ENCODE measurements at regions not wholly inside any gene's neighbourhood (a gene's known extent, or its start where the extent isn't known, plus 50 kb on each side); places are given as distances from the start of the nearest gene placed in this dataset.

DNA sequence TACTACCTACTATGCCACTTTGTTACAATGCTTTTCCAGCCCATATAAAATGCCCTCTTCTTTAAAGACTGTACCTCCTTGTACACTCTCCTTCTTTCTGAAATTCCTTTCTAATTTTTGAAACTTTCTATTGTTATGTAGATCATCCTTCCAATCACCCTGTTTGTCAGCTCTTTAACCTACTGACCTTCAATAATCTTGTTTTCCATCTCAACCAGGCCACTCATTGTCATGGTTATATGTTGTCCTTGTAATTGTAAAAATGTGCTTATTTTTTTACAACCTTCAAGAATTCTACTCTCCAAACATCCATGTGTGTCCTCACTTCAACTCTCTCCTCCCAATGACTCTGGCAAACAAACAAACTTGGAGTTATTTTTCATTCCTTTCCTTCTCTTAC, 1172.6 kb upstream of the CELF2 start:
- Histone ChIP-seq H3K9me3 (ENCODE audit: low read depth) (no peaks in the 10 kb centered on the region), H3K79me2 (ENCODE audit: insufficient read depth) (no peaks in the 10 kb centered on the region), H3K4me2 (ENCODE audit: unreplicated experiment) (no peak overlapping the region), H3K4me1 (ENCODE audit: insufficient read depth) (no peaks in the 10 kb centered on the region), H3K9me2 (ENCODE audit: insufficient read depth) (no peaks in the 10 kb centered on the region), H4K20me1 (ENCODE audit: insufficient read depth) (no peaks in the 10 kb centered on the region), H3F3A (ENCODE audit: insufficient read depth) (no peaks in the 10 kb centered on the region), H3K9ac (no peak overlapping the region), H3K36me3 (ENCODE audit: low read depth) (no peaks in the 10 kb centered on the region), H2AFZ (no peak overlapping the region), H3K27me3 (replicated peaks; ENCODE audit: insufficient read depth) (no peaks in the 10 kb centered on the region), H3K4me3 (no peak overlapping the region), H3K27ac (no peak overlapping the region)
- DNase-seq: no peak
- TF ChIP-seq EZH2 (IDR thresholded peaks at IDR 0.05; ENCODE audit: insufficient read depth, poor library complexity, severe bottlenecking) (no peak), EZH2phosphoT487 (IDR thresholded peaks at IDR 0.05; ENCODE audit: insufficient read depth, low read depth) (no peak)
- in situ Hi-C loops (cut with MboI): no loop called here

GRCh38 chr10:9848278-9848677, 1169.4 kb upstream of the CELF2 start:
- in situ Hi-C loops (cut with MboI): no loop called here
- Histone ChIP-seq H3K9me2 (ENCODE audit: insufficient read depth) (no peaks in the 10 kb centered on the region), H2AFZ (no peak overlapping the region), H3K36me3 (ENCODE audit: low read depth) (no peaks in the 10 kb centered on the region), H3K4me3 (no peak overlapping the region), H4K20me1 (ENCODE audit: insufficient read depth) (no peaks in the 10 kb centered on the region), H3K79me2 (ENCODE audit: insufficient read depth) (no peaks in the 10 kb centered on the region), H3K27ac (no peak overlapping the region), H3F3A (ENCODE audit: insufficient read depth) (no peaks in the 10 kb centered on the region), H3K4me2 (ENCODE audit: unreplicated experiment) (no peak overlapping the region), H3K9me3 (ENCODE audit: low read depth) (no peaks in the 10 kb centered on the region), H3K4me1 (ENCODE audit: insufficient read depth) (no peaks in the 10 kb centered on the region), H3K9ac (no peak overlapping the region), H3K27me3 (replicated peaks; ENCODE audit: insufficient read depth) (no peaks in the 10 kb centered on the region)
- DNase-seq: no peak
- no peak for TF ChIP-seq EZH2 (IDR thresholded peaks at IDR 0.05; ENCODE audit: insufficient read depth, poor library complexity, severe bottlenecking)
- no peak for TF ChIP-seq EZH2phosphoT487 (IDR thresholded peaks at IDR 0.05; ENCODE audit: insufficient read depth, low read depth)

- Histone ChIP-seq H3K9me2 (ENCODE audit: insufficient read depth) (no peaks in the 10 kb centered on the region), H2AFZ (no peak overlapping the region), H3K27ac (no peak overlapping the region), H3K9ac (no peak overlapping the region), H3K36me3 (ENCODE audit: low read depth) (no peaks in the 10 kb centered on the region), H3K4me1 (ENCODE audit: insufficient read depth) (no peaks in the 10 kb centered on the region), H3K79me2 (ENCODE audit: insufficient read depth) (no peaks in the 10 kb centered on the region), H3F3A (ENCODE audit: insufficient read depth) (no peaks in the 10 kb centered on the region), H3K9me3 (ENCODE audit: low read depth) (no peaks in the 10 kb centered on the region), H3K27me3 (replicated peaks; ENCODE audit: insufficient read depth) (no peaks in the 10 kb centered on the region), H3K4me3 (no peak overlapping the region), H4K20me1 (ENCODE audit: insufficient read depth) (no peaks in the 10 kb centered on the region), H3K4me2 (ENCODE audit: unreplicated experiment) (no peak overlapping the region)
- no peak for DNase-seq
- in situ Hi-C loops (cut with MboI): no loop called here
- WGBS, 2 experiments (ENCODE audit: low coverage in 1 of 2, low lambda C conversion rate in 2 of 2, missing lambda C conversion rate in 2 of 2): 0 to 4% methylated on average over 2 of the region's 2 CpGs
- TF ChIP-seq EZH2phosphoT487 (IDR thresholded peaks at IDR 0.05; ENCODE audit: insufficient read depth, low read depth) (no peak), EZH2 (IDR thresholded peaks at IDR 0.05; ENCODE audit: insufficient read depth, poor library complexity, severe bottlenecking) (no peak)
These were observed 1168.7 kb upstream of the CELF2 start for GRCh38 chr10:9848981-9849380.

- Histone ChIP-seq H3F3A (ENCODE audit: insufficient read depth) (no peaks in the 10 kb centered on the region), H3K9me2 (ENCODE audit: insufficient read depth) (no peaks in the 10 kb centered on the region), H4K20me1 (ENCODE audit: insufficient read depth) (no peaks in the 10 kb centered on the region), H3K36me3 (ENCODE audit: low read depth) (no peaks in the 10 kb centered on the region), H3K27me3 (replicated peaks; ENCODE audit: insufficient read depth) (no peaks in the 10 kb centered on the region), H2AFZ (no peak overlapping the region), H3K4me3 (no peak overlapping the region), H3K4me1 (ENCODE audit: insufficient read depth) (no peaks in the 10 kb centered on the region), H3K9ac (no peak overlapping the region), H3K27ac (no peak overlapping the region), H3K79me2 (ENCODE audit: insufficient read depth) (no peaks in the 10 kb centered on the region), H3K4me2 (ENCODE audit: unreplicated experiment) (no peak overlapping the region), H3K9me3 (ENCODE audit: low read depth) (no peaks in the 10 kb centered on the region)
- 17 to 19% methylated on average over 3 of the region's 3 CpGs for WGBS, 2 experiments (ENCODE audit: low coverage in 1 of 2, low lambda C conversion rate in 2 of 2, missing lambda C conversion rate in 2 of 2)
- no peak for TF ChIP-seq EZH2phosphoT487 (IDR thresholded peaks at IDR 0.05; ENCODE audit: insufficient read depth, low read depth)
- TF ChIP-seq EZH2 (IDR thresholded peaks at IDR 0.05; ENCODE audit: insufficient read depth, poor library complexity, severe bottlenecking): no peak
- DNase-seq: no peak
- in situ Hi-C loops (cut with MboI): no loop called here
These were observed 1167.3 kb upstream of the CELF2 start for GRCh38 chr10:9850415-9850814.

GRCh38 chr10:9851808-9852207, 1165.9 kb upstream of the CELF2 start:
- H3K4me3 ChIP-seq: no peak overlapping the region
- H4K20me1 ChIP-seq (ENCODE audit: insufficient read depth): no peaks in the 10 kb centered on the region
- H3K4me2 ChIP-seq (ENCODE audit: unreplicated experiment): no peak overlapping the region
- H3K9me2 ChIP-seq (ENCODE audit: insufficient read depth): no peaks in the 10 kb centered on the region
- TF ChIP-seq EZH2 (IDR thresholded peaks at IDR 0.05; ENCODE audit: insufficient read depth, poor library complexity, severe bottlenecking): no peak
- TF ChIP-seq EZH2phosphoT487 (IDR thresholded peaks at IDR 0.05; ENCODE audit: insufficient read depth, low read depth): no peak
- H3K27ac ChIP-seq: no peak overlapping the region
- no peak overlapping the region for H3K9ac ChIP-seq
- no peaks in the 10 kb centered on the region for H3K9me3 ChIP-seq (ENCODE audit: low read depth)
- H3K27me3 ChIP-seq (replicated peaks; ENCODE audit: insufficient read depth): no peaks in the 10 kb centered on the region
- H2AFZ ChIP-seq: no peak overlapping the region
- in situ Hi-C loops (cut with MboI): no loop called here
- no peak for DNase-seq
- no peaks in the 10 kb centered on the region for H3K4me1 ChIP-seq (ENCODE audit: insufficient read depth)
- no peaks in the 10 kb centered on the region for H3K79me2 ChIP-seq (ENCODE audit: insufficient read depth)
- H3F3A ChIP-seq (ENCODE audit: insufficient read depth): no peaks in the 10 kb centered on the region
- H3K36me3 ChIP-seq (ENCODE audit: low read depth): no peaks in the 10 kb centered on the region
